Stimulated activated CD8-positive, alpha-beta memory T cell treated with anti-CD3 and anti-CD28 coated beads, Interleukin-4, amount 100 ng/mL, for 4 hours (primary cell): ENCODE measurements at regions not wholly inside any gene's neighbourhood (a gene's known extent, or its start where the extent isn't known, plus 50 kb on each side); places are given as distances from the start of the nearest gene placed in this dataset.
"Not testable (repeated sequence)": the region's sequence is repeated elsewhere in the genome, so short reads cannot be mapped to it uniquely, and the experiment has no call there.

Source experiments
- DNase-seq, 2 donors: peaks; one replicate each; pipeline ENCODE4 v3.0.0-alpha.2; 2020; ENCODE audit warnings: low read depth in 2 of 2, low spot score in 1 of 2

DNA sequence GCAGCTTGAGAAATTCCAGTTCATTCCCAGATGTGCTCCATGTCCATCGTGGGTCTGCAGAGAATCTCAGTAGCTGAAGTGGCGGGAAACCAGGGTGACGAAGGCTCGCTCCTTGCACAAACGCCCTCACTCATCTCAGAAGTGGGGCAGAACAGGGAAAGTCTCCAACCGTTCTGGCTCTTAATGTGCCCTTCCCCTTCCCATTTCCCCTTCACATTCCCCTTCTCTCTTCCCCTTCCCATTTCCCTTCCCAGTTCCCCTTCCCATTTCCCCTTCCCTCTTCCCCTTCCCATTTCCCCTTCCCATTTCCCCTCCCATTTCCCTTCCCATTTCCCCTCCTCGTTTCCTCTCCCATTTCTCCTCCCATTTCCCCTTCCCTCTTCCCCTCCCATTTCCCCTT, 108.5 kb downstream of the OLFM1 start:
- DNase-seq = not testable (repeated sequence)

DNA sequence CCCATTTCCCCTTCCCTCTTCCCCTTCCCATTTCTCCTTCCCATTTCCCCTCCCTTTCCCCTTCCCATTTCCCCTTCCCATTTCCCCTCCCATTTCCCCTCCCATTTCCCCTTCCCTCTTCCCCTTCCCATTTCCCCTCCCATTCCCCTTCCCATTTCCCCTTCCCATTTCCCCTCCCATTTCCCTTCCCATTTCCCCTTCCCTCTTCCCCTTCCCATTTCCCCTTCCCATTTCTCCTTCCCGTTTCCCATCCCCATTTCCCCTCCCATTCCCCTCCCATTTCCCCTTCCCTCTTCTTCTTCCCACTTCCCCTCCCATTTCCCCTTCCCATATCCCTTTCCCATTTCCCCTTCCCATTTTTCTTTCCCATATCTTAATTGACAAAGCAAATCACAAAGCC, 109.0 kb downstream of the OLFM1 start:
- DNase-seq = no peak

DNA sequence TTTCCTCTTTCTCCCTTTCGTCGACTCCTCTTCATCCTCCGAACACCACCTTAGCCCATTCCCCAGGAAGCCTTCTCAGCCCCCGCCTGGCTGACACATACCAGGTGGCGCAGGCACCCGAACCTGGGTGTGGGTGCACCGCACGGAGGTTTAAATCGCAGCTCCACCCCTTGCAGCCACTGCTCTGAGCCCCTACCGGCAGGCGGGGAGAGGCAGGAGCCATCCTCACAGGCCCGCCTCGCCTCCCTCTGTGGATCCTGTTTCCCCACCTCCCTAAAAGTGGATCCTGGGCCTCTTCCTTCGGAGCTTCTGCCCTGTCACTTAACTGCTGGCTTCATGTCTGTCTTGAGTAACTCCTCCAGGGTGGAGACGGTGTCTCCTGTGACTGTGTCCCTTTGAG, 110.7 kb downstream of the OLFM1 start:
- no peak for DNase-seq

DNA sequence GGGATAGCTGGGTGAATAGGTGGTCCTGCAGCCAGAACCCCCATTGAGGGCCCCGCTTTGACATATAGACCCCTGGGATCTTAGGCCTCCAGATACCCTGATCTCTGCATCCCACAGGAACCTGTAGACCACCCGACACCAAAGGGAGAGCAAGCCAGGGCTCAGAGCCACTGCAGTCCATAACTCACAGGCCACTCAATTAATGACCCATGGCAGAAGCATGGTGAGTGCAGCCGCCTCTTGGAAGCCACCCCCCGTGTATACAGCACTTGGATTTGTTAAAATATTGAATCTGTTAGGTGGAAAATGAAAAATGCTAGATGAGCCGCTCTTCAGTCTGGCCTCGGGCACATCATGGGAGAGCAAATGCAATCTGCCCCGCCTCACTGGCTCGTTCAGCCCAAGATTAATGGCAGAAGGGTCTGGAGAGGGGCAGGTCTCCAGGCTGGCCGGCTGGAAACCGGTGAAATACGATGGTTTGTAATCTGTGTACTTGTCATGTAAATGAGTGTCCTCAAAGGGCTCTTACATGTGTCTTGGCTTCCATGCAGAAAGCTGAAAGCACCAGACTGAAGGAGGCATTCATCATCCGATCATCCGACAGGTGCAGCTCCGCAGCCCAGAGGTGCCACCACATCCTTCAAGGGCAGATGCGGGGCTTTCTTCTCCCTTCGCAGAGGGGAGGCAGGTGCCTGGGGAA, 111.3 kb downstream of the OLFM1 start:
- no peak for DNase-seq

DNA sequence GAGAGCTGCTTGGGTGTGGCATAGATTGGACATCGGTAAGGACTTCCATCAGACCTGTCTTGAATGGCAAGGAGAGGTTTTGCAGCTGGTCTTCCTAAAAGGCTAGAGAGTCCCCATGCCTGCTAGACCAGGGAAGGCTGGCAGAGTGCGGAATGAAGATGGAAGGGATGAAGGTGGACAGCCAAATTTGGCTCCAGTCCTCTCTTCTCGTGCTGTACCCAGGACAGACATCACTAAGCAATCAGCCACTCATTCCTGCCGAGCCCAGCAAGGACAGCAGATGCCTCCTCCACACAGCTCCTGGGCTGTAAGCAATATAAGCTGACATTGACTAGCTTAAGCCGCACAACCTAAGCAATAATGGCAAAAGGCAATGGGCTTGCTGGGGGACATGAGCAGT, 112.0 kb downstream of the OLFM1 start:
- no peak for DNase-seq

DNA sequence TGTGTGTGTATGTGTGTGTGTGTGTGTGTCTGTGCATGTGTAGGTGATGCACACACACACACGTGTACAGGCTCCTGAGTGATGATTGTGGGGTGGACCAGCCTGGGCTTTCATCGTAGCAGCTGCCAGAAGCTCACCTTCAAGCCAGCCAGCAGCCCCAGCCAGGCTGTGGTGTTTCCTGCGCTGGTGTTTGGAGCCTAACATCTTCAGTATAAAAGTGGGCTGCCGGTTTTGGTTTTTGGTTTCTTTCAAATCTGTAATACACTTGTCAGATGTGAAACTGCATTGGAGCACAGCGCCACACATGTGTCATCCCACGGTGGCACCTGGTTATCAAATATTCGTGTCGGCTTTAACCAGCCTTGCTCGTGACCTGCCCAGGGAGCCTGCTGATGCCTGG, 114.2 kb downstream of the OLFM1 start:
- DNase-seq = no peak

DNA sequence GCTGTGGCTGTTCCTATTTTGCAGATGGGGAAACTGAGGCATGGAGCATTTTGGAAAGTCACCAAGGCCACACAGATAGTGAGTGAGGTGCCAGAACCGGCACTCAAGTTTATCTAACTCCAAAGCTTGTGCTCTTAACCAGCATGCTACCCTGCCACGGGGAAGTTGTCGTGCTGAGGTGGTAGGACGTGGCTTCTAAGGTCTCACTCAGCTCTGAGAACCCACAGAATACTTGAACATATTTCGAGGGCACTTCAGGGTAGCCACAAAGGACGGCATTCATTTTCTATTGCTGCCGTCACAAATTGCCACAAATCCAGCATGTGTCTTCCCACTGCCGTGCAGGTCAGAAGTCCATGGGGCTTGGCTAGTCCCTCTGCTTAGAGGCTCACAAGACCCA, 116.7 kb downstream of the OLFM1 start:
- no peak for DNase-seq

DNA sequence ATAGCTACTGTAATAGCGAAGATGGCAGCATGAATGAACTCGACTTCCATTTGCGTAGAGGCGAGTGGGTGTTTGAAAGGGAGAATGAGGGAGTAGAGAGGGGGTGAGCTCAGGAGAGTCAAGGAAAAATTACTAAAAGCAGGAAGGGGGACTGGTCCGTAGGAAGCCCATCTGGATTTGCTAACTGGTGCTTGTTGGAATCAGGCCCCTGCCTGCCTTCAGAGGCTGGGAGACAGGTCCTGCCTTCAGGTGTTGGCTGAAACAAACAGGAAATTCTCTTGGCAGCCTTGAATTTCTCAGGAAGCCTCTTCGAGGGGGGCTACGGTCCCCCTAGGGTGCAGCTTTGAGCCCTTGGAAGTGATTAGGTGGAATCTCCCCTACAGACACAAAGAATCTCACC, 121.7 kb downstream of the OLFM1 start:
- no peak for DNase-seq

DNA sequence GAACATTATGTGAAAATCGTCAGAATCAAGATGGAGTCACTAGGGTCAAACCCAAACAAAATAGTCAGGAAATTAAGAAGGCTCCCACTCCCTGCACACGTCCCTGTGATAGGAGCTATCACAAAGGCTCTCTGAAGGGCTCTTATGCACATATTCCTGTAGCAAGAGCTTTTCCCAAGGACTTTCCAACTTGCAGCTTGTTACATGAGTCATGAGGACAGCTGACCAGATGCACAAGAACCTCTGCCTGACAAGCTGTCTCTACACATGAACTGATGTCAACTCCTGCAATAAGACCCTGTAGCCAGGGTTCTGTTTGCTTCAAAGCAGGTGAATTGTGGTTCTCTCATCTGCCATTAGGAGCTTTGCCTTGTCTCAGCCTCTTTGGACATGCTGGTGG, 122.4 kb downstream of the OLFM1 start:
- DNase-seq = no peak

DNA sequence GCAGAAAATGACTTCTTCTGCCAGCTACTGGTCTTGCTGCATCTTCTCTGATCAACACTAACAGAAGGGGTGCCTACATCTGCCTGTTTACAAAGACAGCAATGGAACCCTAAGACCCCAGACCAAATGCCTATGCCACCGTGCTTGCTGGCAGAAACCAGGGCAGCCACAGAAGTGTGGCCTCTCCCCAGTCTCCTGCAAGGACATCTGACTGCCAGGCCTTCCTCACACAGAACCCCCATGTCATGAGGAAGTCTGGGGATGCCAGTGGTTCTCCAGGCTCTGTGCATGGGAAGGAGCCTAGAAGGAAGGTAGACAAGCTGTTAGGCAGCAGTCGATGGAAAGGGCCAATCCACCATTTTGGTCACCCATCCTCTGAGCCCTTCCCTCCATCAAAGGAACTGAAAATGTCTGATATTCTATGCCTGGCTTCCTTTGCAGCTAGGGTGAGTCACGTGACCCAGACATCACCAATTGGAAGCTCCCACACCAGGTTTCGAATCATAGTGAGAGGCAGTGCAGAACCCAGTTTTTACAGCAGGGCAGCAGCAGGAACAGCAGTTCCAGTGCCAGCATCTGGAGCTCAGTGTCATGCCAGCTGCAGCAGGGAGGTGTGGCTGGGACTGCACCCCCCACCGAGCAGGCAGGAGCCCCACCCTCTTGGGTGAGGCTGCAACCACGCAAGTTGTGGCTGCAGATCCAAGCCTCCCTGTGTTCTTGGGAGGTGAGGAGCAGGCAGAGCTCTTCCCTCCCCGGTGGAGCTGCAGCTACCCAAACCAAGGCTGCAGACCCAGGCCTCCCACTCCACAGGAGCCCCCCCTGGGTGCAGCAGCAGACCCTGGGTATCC, 123.4 kb downstream of the OLFM1 start:
- DNase-seq = no peak

DNA sequence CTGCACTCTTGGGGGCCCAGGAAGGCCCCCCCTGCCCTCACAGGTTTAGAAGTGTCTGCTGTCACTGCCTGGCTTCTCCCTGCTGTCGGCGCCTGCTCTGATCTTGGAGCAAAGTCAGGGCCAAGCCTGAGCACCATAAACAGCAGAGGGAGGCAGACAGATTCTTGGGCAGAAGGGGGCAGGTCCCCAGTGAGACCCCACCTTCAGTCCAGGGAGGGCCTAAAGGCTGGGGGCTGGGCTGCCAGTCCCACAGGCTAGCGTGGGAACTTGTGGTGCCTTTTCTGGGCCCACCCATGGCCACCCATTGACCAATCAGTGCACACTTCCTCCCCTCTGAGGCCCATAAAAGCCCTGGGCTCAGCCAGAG, 124.0 kb downstream of the OLFM1 start:
- DNase-seq = no peak

DNA sequence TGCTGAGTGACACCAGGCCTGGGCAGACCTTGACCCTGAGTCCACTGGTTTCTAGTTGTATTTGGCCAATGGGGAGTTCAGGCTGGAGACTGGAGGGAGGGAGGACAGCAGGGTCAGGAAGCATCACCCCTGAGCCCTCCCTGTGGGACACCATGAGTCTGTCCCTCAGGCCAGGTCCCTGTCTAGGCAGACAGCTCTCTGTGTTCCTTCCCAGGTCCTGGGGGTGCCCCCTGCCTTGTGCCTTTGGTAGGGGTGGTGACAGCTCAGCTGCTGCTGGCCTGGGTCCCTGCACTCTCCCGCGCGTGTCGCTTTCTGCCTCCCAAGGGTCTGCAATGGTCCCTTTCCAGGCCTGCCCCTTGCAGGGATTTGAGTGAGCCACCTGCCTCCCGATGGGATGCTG, 125.5 kb downstream of the OLFM1 start:
- no peak for DNase-seq

DNA sequence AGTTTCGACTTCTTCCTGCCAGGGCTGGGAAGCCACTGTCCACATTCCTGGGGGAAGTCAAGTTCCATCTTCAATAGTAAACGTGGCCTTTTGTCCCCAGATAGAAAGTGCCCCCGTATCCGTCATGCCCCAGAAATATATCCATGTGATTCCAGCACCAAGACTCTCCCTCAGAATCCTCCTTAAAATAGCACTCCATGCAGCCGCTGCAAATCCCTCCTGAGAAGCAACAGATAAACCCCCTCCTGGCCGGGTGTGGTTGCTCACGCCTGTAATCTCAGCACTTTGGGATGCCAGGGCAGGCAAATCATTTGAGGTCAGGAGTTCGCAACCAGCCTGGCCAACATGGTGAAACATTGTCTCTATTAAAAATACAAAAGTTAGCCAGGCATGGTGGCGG, 126.1 kb downstream of the OLFM1 start:
- no peak for DNase-seq

DNA sequence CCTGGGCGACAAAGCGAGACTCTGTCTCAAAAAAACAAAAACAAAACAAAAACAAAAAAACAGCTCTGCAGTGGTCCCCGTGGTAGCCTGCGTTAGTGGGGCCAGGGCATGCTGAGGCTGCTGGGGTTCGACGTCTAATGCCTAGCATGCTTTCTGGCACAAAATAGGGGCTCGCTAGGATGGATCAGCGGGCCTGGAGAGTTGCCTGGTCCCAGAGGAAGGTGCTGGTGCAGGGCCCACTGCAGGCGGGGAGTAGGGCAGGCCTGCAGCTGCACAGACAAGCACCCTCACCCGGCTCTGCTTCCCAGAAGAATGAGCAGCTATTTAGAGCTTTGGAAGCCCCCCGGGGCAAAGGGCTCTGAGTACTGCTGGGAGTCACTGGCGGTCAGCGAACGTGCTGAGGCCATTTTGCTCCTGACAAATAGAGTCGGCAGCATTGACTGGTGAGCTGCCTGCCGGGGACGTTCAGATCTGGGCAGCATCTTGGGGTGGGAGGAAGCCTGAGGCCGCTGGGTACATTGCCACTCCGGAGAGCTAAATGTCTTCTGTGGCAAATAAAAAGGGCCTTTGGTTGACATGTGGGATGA, 126.7 kb downstream of the OLFM1 start:
- no peak for DNase-seq

DNA sequence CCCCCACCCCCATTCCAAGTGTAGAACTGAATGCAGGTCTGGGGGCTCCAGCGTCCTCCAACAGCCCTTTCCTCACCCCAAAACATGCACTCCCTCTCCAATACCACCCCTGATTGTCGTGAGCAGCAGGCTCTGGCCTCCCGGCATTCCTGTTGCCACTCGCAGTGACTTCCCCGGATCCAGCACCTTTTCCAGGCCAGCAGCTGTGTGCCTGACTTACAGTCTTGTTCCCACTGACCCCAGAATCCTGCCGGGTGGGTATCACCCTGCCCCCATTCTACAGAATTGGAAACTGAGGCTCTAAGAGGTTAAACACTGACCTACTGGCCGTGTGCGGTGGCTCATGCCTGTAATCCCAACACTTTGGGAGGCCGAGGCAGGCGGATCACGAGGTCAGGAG, 127.2 kb downstream of the OLFM1 start:
- DNase-seq = no peak

DNA sequence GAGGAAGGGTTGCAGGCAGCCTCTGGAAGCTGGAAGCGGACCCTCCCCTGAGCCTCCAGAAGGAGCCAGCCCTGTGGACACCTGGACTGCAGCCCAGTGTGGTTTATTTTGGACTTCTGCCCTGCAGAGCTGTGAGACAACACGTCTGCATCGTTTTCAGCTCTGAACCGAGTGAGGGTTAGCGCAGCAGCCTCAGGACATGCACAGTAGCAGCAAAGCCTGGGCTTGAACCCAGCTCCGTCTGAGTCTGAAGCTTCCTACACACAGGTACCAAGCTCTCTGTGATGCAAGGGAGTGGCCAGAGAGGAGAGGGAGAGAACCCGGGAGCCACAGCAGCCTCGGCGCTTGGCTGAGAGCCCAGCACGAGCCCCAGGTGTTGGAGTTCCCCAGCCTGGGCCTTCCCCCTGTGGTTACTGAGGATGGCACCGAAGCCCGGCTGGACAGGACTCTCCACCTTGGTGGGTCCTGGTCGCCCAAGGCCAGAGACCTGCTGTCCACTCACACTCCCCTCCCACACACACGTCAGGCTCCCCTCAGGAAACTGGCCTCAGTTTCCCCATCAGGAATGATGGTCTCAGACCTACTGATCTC, 128.2 kb downstream of the OLFM1 start:
- DNase-seq = no peak

DNA sequence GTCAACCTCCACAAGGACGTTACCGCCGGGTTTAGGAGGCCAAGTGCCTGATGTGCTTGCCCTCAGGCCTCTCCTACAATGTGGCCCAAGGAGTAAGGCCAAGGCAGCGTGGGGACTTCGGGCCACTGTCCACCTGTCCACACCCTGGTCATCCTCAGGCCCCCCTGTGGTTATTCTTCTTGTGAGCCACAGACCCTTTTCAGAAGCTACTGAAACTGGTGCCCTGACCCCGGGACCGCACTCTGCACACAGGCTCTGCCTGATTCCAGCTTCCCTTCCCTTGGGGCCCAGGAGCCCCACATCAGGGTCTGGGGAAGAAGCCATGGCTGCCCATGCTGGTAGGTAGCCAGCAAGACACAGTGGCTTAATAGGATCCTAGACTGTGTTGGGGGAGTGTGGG, 128.8 kb downstream of the OLFM1 start:
- DNase-seq = no peak

DNA sequence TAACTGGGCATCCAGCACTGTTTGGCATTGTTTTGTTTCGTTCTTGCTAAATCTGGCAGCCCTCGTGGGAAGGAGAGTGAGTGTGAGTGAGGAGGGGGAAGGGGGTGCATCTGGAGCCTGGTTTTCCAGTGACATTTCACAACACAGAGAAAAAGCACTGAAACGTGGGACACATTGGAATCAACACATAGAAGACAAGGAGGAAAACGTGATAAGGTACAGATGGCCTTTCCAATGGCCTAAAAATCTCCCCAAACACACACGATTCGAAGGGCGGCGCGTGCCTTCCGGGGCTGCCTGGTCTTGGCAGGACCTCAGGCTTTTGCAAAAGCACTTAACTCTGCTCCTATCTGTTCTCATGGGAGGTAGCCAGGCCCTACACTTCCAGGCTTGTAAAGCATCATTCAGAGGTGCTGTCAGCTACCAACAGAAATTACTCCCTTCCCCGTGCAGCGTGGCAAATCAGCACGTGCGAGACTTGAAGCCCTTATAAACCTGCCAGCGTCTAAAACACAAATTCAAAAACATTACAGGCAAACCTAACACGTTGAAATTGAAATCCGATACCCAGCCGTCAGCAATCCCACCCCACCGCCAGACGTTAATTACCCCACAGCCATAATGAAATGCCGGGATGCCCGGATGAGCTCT, 129.4 kb downstream of the OLFM1 start:
- no peak for DNase-seq

DNA sequence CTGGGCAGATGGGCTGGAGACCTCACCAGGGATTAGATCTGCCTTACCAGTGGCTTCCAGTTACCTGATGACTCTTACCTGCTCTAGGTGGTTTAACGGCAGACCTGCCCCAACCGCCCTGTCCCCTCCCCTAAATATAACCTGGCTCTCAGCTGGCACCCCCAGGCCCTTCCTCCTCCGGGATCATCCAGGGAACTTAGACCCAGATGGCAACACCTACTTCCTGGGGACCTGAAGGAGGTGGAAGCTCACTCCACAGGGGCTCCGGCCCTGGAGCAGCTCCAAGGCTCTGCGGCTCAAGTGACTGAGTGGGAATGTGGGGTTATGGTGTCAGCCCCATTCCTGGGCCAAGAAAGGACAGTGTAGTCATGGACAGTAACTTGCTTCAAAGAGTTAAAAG, 130.4 kb downstream of the OLFM1 start:
- DNase-seq = no peak

DNA sequence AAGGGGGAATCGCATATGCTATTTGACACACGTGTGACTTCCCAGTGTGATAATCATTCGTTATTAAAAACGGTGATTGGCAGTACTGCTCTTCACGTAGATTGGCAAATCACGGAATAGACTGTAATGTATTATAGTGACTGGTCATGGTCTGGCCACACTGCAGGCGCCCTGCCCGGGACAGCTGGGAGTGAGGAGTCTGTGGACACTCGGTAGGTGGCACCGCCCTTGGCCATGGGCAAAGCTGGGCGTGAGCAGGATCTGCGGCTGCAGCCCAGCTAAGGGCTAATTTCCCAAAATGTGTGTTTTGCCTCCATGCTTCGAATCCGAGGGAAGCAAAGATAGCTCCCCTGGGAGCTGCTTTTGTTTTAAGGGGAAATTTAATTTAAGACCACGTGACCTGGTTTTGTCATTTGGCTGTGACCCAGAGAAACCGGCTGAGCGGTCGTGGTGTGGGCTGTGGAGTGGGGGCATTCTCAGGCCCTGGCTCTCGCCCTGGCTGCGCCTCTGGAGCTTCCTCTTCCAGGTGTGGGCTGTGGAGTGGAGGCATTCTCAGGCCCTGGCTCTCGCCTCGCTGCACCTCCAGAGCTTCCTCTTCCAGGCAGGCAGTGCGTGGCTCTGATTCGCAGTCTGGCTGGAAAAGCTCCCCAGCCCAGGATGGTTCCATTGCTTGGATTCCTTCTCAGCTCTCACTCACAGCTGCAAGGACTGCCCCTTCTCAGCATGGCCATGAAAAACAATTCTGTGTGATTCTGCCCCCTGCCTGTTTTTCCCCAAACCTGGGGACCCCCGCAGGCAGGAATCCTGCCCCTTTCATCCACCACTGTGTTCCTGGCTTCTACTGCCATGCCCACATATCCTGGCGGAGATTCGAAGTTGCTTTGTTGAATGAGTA, 131.1 kb downstream of the OLFM1 start:
- DNase-seq = no peak
